Ovary (tissue), 3 donors: ENCODE measurements at regions not wholly inside any gene's neighbourhood (a gene's known extent, or its start where the extent isn't known, plus 50 kb on each side); places are given as distances from the start of the nearest gene placed in this dataset.
"Not testable (repeated sequence)": the region's sequence is repeated elsewhere in the genome, so short reads cannot be mapped to it uniquely, and the experiment has no call there.

Experiments used
- EP300 ChIP-seq: sonication (generic); formaldehyde crosslinking; IDR thresholded peaks from one replicate; pipeline ENCODE4 v1.6.1; 2017; ENCODE audit warnings: antibody characterized with exemption
- POLR2A ChIP-seq: fragments of 450-650 bp; IDR thresholded peaks from one replicate; pipeline ENCODE4 v1.6.1; 2017; ENCODE audit warnings: antibody characterized with exemption, mild to moderate bottlenecking, moderate library complexity
- TF ChIP-seq, protein P1 (sequence below), 3 donors: fragments of 450-650 bp in 2 of 3; fragments of 200-600 bp in 1 of 3; IDR thresholded peaks; one replicate each; pipeline versions ENCODE4 v1.5.1 to v1.8.0; 2016 to 2022; ENCODE audit warnings: antibody characterized with exemption in 3 of 3, mild to moderate bottlenecking in 1 of 3
- donor health status: DM: no; HTN: no; CAD: no.

DNA sequence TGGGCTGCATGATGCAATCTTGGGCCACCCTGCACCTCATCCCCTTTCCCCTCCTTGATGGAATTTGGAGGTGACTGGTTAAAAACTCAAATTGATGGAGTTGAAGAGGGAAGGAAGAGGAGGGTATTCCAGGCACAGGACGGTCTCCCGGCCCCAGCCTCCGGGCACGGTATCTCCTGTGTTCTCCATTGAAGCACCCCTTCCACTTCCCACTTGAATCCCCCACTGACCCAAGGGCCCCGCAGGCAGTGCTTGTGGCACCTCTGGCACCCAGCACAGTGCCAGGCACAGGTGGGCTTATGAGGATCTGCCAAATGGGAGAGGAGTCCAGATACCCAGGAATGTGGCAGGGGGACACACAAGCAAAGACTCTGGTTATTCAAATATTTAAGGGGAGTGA is 271.6 kb downstream of the GOLGA6L6 start:
- TF ChIP-seq, protein P1, sequence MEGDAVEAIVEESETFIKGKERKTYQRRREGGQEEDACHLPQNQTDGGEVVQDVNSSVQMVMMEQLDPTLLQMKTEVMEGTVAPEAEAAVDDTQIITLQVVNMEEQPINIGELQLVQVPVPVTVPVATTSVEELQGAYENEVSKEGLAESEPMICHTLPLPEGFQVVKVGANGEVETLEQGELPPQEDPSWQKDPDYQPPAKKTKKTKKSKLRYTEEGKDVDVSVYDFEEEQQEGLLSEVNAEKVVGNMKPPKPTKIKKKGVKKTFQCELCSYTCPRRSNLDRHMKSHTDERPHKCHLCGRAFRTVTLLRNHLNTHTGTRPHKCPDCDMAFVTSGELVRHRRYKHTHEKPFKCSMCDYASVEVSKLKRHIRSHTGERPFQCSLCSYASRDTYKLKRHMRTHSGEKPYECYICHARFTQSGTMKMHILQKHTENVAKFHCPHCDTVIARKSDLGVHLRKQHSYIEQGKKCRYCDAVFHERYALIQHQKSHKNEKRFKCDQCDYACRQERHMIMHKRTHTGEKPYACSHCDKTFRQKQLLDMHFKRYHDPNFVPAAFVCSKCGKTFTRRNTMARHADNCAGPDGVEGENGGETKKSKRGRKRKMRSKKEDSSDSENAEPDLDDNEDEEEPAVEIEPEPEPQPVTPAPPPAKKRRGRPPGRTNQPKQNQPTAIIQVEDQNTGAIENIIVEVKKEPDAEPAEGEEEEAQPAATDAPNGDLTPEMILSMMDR (IDR thresholded peaks at IDR 0.05) = not testable (repeated sequence)
- not testable (repeated sequence) for TF ChIP-seq POLR2A, EP300
